ENCODE measurements at regions not wholly inside any gene's neighbourhood (a gene's known extent, or its start where the extent isn't known, plus 50 kb on each side); places are given as distances from the start of the nearest gene placed in this dataset.

DNA sequence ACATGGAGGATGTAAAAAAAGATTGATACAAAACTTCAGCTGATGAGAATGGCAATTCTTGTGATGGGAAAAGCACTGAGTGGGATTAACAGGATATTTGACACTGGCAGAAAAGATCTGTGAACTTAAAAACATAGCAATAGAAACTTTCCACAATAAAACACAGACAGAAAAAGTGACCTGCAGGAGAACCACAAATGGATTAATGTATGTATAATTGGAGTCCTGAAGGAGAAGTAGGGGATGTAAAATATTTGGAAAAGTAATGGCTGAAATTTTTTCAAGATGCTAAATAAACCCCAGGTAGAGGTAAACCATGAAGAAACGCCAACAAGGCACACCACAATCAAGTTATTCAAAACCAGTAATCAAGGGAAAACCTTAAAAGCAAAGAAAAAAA lies 130.8 kb upstream of the C14orf180 start:
- TF ChIP-seq POLR2A (IDR thresholded peaks at IDR 0.05): no peak
- TF ChIP-seq, protein P1, sequence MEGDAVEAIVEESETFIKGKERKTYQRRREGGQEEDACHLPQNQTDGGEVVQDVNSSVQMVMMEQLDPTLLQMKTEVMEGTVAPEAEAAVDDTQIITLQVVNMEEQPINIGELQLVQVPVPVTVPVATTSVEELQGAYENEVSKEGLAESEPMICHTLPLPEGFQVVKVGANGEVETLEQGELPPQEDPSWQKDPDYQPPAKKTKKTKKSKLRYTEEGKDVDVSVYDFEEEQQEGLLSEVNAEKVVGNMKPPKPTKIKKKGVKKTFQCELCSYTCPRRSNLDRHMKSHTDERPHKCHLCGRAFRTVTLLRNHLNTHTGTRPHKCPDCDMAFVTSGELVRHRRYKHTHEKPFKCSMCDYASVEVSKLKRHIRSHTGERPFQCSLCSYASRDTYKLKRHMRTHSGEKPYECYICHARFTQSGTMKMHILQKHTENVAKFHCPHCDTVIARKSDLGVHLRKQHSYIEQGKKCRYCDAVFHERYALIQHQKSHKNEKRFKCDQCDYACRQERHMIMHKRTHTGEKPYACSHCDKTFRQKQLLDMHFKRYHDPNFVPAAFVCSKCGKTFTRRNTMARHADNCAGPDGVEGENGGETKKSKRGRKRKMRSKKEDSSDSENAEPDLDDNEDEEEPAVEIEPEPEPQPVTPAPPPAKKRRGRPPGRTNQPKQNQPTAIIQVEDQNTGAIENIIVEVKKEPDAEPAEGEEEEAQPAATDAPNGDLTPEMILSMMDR (IDR thresholded peaks at IDR 0.05): no peak
- H3K4me3 ChIP-seq: no peak overlapping the region
- no peaks in the 10 kb centered on the region for H3K4me1 ChIP-seq (replicated peaks in 1 of 2)
- intact Hi-C loops (cut with DNase I): no loop called here
- H3K27ac ChIP-seq: no peak overlapping the region
- no peaks in the 10 kb centered on the region for H3K36me3 ChIP-seq (replicated peaks in 1 of 2)
- no peaks in the 10 kb centered on the region for H3K27me3 ChIP-seq
- no peak for DNase-seq
- WGBS, 4 donors: 66 to 88% (median 69%) methylated on average over 1 of the region's 1 CpG
- H3K9me3 ChIP-seq (replicated peaks in 1 of 3): peaks cover 0 to 5% (median 0%) of the 10 kb centered on the region in 3 donors

DNA sequence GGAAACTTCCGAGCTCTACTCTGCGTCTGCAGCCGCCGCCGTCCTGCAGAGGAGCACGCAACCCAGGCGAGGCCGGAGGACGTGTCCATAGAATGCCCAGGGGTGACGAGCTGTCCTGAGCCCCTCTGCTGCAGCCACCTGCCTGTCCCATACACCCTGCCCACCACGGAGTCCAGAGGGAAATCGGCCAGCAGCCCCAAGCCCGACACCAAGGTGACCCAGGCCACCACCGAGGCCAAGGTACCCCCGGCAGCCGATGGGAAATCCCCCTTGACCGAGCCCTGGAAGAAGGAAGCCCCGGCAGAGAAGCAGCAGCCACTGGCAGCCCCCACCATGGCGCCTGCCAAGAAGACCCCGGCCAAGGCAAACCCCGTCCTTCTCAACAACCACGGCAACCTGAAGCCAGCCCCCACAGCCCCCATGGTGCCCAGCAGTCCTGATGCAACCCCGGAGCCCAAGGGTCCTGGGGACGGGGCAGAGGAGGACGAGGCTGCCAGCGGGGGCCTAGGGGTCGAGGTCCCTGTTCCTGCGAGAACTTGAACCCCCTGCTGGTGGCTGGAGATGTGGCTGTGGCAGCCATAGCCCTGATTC lies 128.7 kb upstream of the C14orf180 start:
- H3K27ac ChIP-seq: no peak overlapping the region
- no peaks in the 10 kb centered on the region for H3K27me3 ChIP-seq
- intact Hi-C loops (cut with DNase I): no loop called here
- peaks cover 0 to 5% (median 0%) of the 10 kb centered on the region in 3 donors for H3K9me3 ChIP-seq (replicated peaks in 1 of 3)
- no peak for TF ChIP-seq POLR2A (IDR thresholded peaks at IDR 0.05)
- TF ChIP-seq, protein P1 (IDR thresholded peaks at IDR 0.05): no peak
- WGBS, 4 donors: 86 to 95% (median 90%) methylated on average over 15 to 28 of the region's 28 CpGs
- DNase-seq: peak in 2 of 7 donors; percentile 15
- no peaks in the 10 kb centered on the region for H3K4me1 ChIP-seq (replicated peaks in 1 of 2)
- H3K36me3 ChIP-seq (replicated peaks in 1 of 2): no peaks in the 10 kb centered on the region
- H3K4me3 ChIP-seq: no peak overlapping the region

DNA sequence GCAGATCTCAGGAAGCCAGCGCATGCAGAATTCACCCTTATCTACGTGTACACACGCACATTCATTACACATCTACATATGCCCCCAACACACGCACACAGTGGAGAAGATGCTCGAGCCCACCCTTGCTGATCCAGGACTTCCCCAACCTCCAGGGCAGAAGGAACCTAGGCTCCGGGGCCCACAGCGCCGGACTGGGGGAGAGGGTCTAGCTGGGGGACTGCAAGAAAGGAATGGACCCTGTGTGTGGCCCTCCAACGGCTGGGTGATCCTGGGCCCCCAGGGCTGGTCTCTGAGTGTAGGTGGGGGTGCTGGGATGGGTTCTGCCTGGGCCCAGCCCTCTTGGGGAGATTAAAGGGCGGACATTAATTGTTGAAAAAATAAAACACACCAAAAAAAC lies 128.1 kb upstream of the C14orf180 start:
- intact Hi-C loops (cut with DNase I): no loop called here
- Histone ChIP-seq H3K27me3 (no peaks in the 10 kb centered on the region), H3K36me3 (replicated peaks in 1 of 2) (no peaks in the 10 kb centered on the region), H3K4me3 (no peak overlapping the region), H3K9me3 (replicated peaks in 1 of 3) (peaks cover 0 to 5% (median 0%) of the 10 kb centered on the region in 3 donors), H3K4me1 (replicated peaks in 1 of 2) (no peaks in the 10 kb centered on the region), H3K27ac (no peak overlapping the region)
- 76 to 84% (median 79%) methylated on average over 6 to 10 of the region's 10 CpGs for WGBS, 4 donors
- TF ChIP-seq, protein P1 (IDR thresholded peaks at IDR 0.05): no peak
- no peak for TF ChIP-seq POLR2A (IDR thresholded peaks at IDR 0.05)
- DNase-seq: peak in 2 of 7 donors; percentile 8 to 14

DNA sequence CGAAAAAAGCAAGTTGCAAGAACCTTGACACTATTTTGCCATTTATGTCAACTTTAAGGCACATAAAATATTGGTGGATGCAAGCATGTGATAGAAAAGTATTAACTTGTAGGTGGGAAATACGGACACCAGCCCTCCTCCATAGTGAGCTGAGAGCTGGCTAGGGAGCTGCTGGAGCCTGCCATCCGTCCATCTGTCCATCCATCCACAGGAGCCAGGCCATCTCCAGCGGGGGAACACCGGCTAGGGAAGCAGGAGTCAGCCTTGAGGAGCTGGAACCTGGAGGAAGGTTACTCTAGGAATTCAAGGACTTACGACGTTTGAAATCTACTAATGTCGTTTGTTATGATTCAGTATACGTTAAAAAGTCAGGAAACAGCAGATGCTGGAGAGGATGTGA lies 120.7 kb upstream of the C14orf180 start:
- H3K4me3 ChIP-seq: no peak overlapping the region
- H3K27me3 ChIP-seq: peaks cover 14% of the 10 kb centered on the region
- H3K36me3 ChIP-seq (replicated peaks in 1 of 2): no peaks in the 10 kb centered on the region
- TF ChIP-seq, protein P1 (IDR thresholded peaks at IDR 0.05): no peak
- TF ChIP-seq POLR2A (IDR thresholded peaks at IDR 0.05): no peak
- intact Hi-C loops (cut with DNase I): no loop called here
- WGBS, 4 donors: 41 to 53% (median 44%) methylated on average over 8 to 9 of the region's 9 CpGs
- no peaks in the 10 kb centered on the region for H3K4me1 ChIP-seq (replicated peaks in 1 of 2)
- no peaks in the 10 kb centered on the region for H3K9me3 ChIP-seq (replicated peaks in 1 of 3)
- DNase-seq: peak in 1 of 7 donors; percentile 31
- no peak overlapping the region for H3K27ac ChIP-seq

Data from adrenal gland (tissue), 9 donors.